ENCODE measurements at regions not wholly inside any gene's neighbourhood (a gene's known extent, or its start where the extent isn't known, plus 50 kb on each side); places are given as distances from the start of the nearest gene placed in this dataset.

GRCh38 chr18:22018366-22018765 is 151.0 kb upstream of the GATA6 start:
- dilution Hi-C loops (cut with MboI; ENCODE audit: extremely low pct_ligation_motif_present, low sequenced_read_pairs), result no loop called here
- Histone ChIP-seq H3K36me3 (ENCODE audit: control insufficient read depth in 2 of 2, extremely low read depth in 1 of 2, insufficient read depth in 2 of 2, low read length in 2 of 2) (no peaks in the 10 kb centered on the region), H3K9ac (replicated peaks; ENCODE audit: extremely low read depth, insufficient read depth, low read length) (no peak overlapping the region), H3K9me3 (replicated peaks; ENCODE audit: control insufficient read depth, insufficient read depth, low read length) (no peaks in the 10 kb centered on the region), H3K4me1 (ENCODE audit: control insufficient read depth, extremely low read depth, insufficient read depth, low read length) (no peaks in the 10 kb centered on the region), H2AFZ (ENCODE audit: low read depth, low read length) (no peak overlapping the region), H3K27me3 (ENCODE audit: control insufficient read depth in 2 of 2, insufficient read depth in 2 of 2, low read length in 2 of 2) (peaks cover 0 to 2% of the 10 kb centered on the region in 2 experiments), H3K27ac (ENCODE audit: insufficient read depth, low read depth, low read length) (no peak overlapping the region), H3K9me1 (replicated peaks; ENCODE audit: control insufficient read depth, extremely low read depth, insufficient read depth, low read length) (no peaks in the 10 kb centered on the region), H3K79me2 (ENCODE audit: control insufficient read depth, insufficient read depth, low read length) (no peaks in the 10 kb centered on the region), H3K4me3 (replicated peaks in 1 of 3; ENCODE audit: insufficient read depth in 1 of 3, low read depth in 1 of 3, low read length in 3 of 3) (no peak overlapping the region), H3K4me2 (ENCODE audit: insufficient read depth, low read length) (no peak overlapping the region), H4K20me1 (replicated peaks; ENCODE audit: control insufficient read depth, extremely low read depth, insufficient read depth, low read length) (no peaks in the 10 kb centered on the region)
- intact Hi-C loops (cut with micrococcal nuclease), result no loop called here
- no peak for DNase-seq (ENCODE audit: low read depth, low spot score)
- BruUV-seq (replicated peaks), result no TSS peak
- no peak for FAIRE-seq
- TF ChIP-seq GATA2 (IDR thresholded peaks at IDR 0.05; ENCODE audit: insufficient read depth, insufficient read length, low read depth, low read length) (no peak), POLR2AphosphoS5 (IDR thresholded peaks at IDR 0.05; ENCODE audit: insufficient read depth, low read depth, low read length) (no peak), MYC (IDR thresholded peaks at IDR 0.05; ENCODE audit: low read depth, low read length) (no peak), POLR2A (IDR thresholded peaks at IDR 0.05; ENCODE audit: low read depth, low read length) (no peak), MAX (IDR thresholded peaks at IDR 0.05; ENCODE audit: insufficient read depth, insufficient read length) (no peak), CTCF (IDR thresholded peaks at IDR 0.05; ENCODE audit: extremely low read depth in 1 of 2, insufficient read depth in 1 of 2, low read depth in 1 of 2, low read length in 2 of 2) (no peak), EZH2 (IDR thresholded peaks at IDR 0.05; ENCODE audit: borderline replicate concordance, low read depth, low read length, severe bottlenecking) (no peak), FOS (IDR thresholded peaks at IDR 0.05; ENCODE audit: borderline replicate concordance, insufficient read depth, low read length) (no peak), JUN (IDR thresholded peaks at IDR 0.05; ENCODE audit: borderline replicate concordance, insufficient read depth, insufficient read length, low read depth) (no peak)
- ChIA-PET CTCF (no interaction called here), POLR2A (no interaction called here)

Measured in endothelial cell of umbilical vein (primary cell).